ENCODE measurements at regions not wholly inside any gene's neighbourhood (a gene's known extent, or its start where the extent isn't known, plus 50 kb on each side); places are given as distances from the start of the nearest gene placed in this dataset.

- no peak for TF ChIP-seq POLR2AphosphoS5 (IDR thresholded peaks at IDR 0.05; ENCODE audit: low read depth, low read length)
- no peak for TF ChIP-seq CTCF (IDR thresholded peaks at IDR 0.05)
- TF ChIP-seq REST (IDR thresholded peaks at IDR 0.05; ENCODE audit: insufficient read depth in 1 of 2, low read depth in 2 of 2, low read length in 1 of 2): no peak
- no peak for TF ChIP-seq TCF7L2 (IDR thresholded peaks at IDR 0.05; ENCODE audit: low read depth, low read length)
Observed at GRCh38 chr11:114818382-114818781, 140.1 kb downstream of the NXPE2 start.

Data from Panc1 (cell line).